Endodermal cell (in vitro differentiated cells): ENCODE measurements at regions not wholly inside any gene's neighbourhood (a gene's known extent, or its start where the extent isn't known, plus 50 kb on each side); places are given as distances from the start of the nearest gene placed in this dataset.
A peak's percentile ranks its signal among the peaks of the same experiment; 100 is the strongest.
"Not testable (repeated sequence)": the region's sequence is repeated elsewhere in the genome, so short reads cannot be mapped to it uniquely, and the experiment has no call there.

Experiments
- DNase-seq: peaks from one replicate; pipeline ENCODE4 v3.0.0-alpha.2; 2017
- H3K27ac ChIP-seq: 2 replicates; pipeline ENCODE4 v1.5.1; 2013; ENCODE audit warnings: mild to moderate bottlenecking, low read depth, low read length, moderate library complexity
- H3K27me3 ChIP-seq: 2 replicates; pipeline ENCODE4 v1.6.1; 2013; ENCODE audit warnings: mild to moderate bottlenecking, low read length, moderate library complexity; ENCODE audit not compliant: insufficient read depth, control insufficient read depth, poor library complexity, severe bottlenecking
- H3K36me3 ChIP-seq: 2 replicates; pipeline ENCODE4 v1.7.0; 2013; ENCODE audit warnings: mild to moderate bottlenecking, low read length, moderate library complexity; ENCODE audit not compliant: control insufficient read depth, insufficient read depth
- H3K4me1 ChIP-seq: one replicate; pipeline ENCODE4 v1.7.0; 2013; ENCODE audit warnings: low read length; ENCODE audit not compliant: control insufficient read depth, insufficient read depth
- H3K4me3 ChIP-seq: 2 replicates; pipeline ENCODE4 v1.5.1; 2013; ENCODE audit warnings: mild to moderate bottlenecking, low read length, moderate library complexity
- H3K9ac ChIP-seq: 2 replicates; pipeline ENCODE4 v1.6.1; 2013; ENCODE audit warnings: mild to moderate bottlenecking, low read length, moderate library complexity; ENCODE audit not compliant: poor library complexity, severe bottlenecking; ENCODE audit errors: extremely low read depth
- H3K9me3 ChIP-seq: 2 replicates; pipeline ENCODE4 v1.6.1; 2013; ENCODE audit warnings: mild to moderate bottlenecking, low read length, moderate library complexity; ENCODE audit not compliant: control insufficient read depth
- H3K27ac Mint-ChIP-seq: 2 replicates; pipeline ENCODE4 v1.8.0; 2020; ENCODE audit warnings: mixed read lengths
- H3K27me3 Mint-ChIP-seq: 2 replicates; pipeline ENCODE4 v1.8.0; 2021; ENCODE audit warnings: mild to moderate bottlenecking, mixed read lengths; ENCODE audit not compliant: insufficient read depth
- H3K36me3 Mint-ChIP-seq: 2 replicates; pipeline ENCODE4 v1.8.0; 2020; ENCODE audit warnings: low read depth, mixed read lengths
- H3K4me1 Mint-ChIP-seq: 2 replicates; pipeline ENCODE4 v1.8.0; 2020; ENCODE audit warnings: mixed read lengths
- H3K4me3 Mint-ChIP-seq: 2 replicates; pipeline ENCODE4 v1.8.0; 2020; ENCODE audit warnings: mild to moderate bottlenecking, moderate library complexity, mixed read lengths
- H3K9me3 Mint-ChIP-seq: 2 replicates; pipeline ENCODE4 v1.8.0; 2020; ENCODE audit warnings: mild to moderate bottlenecking, mixed read lengths
- CTCF ChIP-seq: fragments of 200-600 bp; sonication (generic); conservative IDR thresholded peaks from 2 replicates; pipeline ENCODE4 v1.5.0; 2021; ENCODE audit warnings: antibody characterized with exemption, mild to moderate bottlenecking
- WGBS, 2 experiments: methylation state at CpG; one replicate each; pipeline versions ENCODE4 v1.1.5 to v1.1.7; 2013; ENCODE audit warnings: missing lambda C conversion rate in 2 of 2, mixed read lengths in 1 of 2; ENCODE audit not compliant: insufficient coverage in 1 of 2, insufficient read length in 1 of 2; 5-methylcytosine and 5-hydroxymethylcytosine counted together

GRCh38 chr3:82627733-82628132 lies 866.3 kb upstream of the GBE1 start:
- no peaks in the 10 kb centered on the region for H3K36me3 ChIP-seq
- no peak for TF ChIP-seq CTCF
- WGBS, 2 experiments, result 88 to 90% methylated on average over 1 to 4 of the region's 5 CpGs
- H3K27me3 Mint-ChIP-seq, result no peaks in the 10 kb centered on the region
- H3K9ac ChIP-seq, result no peak overlapping the region
- no peak overlapping the region for H3K27ac ChIP-seq
- H3K4me1 ChIP-seq, result no peaks in the 10 kb centered on the region
- no peak overlapping the region for H3K4me3 ChIP-seq
- peaks cover 4% of the 10 kb centered on the region for H3K9me3 ChIP-seq
- H3K9me3 Mint-ChIP-seq, result peaks cover 13% of the 10 kb centered on the region
- no peak overlapping the region for H3K27ac Mint-ChIP-seq
- DNase-seq, result no peak
- no peaks in the 10 kb centered on the region for H3K4me1 Mint-ChIP-seq
- H3K36me3 Mint-ChIP-seq, result no peaks in the 10 kb centered on the region
- no peaks in the 10 kb centered on the region for H3K27me3 ChIP-seq
- no peak overlapping the region for H3K4me3 Mint-ChIP-seq

- H3K9ac ChIP-seq, H3K36me3 Mint-ChIP-seq, H3K27me3 ChIP-seq, H3K9me3 ChIP-seq, H3K36me3 ChIP-seq, H3K27me3 Mint-ChIP-seq, H3K4me1 ChIP-seq, H3K27ac Mint-ChIP-seq, H3K4me3 Mint-ChIP-seq, H3K4me3 ChIP-seq, H3K4me1 Mint-ChIP-seq, H3K27ac ChIP-seq: not testable (repeated sequence)
- 93 to 94% methylated on average over 3 of the region's 3 CpGs for WGBS, 2 experiments
- peak; percentile 66 for DNase-seq
- H3K9me3 Mint-ChIP-seq, result peaks cover 35% of the 10 kb centered on the region
These were observed 859.3 kb upstream of the GBE1 start for GRCh38 chr3:82620744-82621143.

GRCh38 chr3:82618594-82618993 lies 857.1 kb upstream of the GBE1 start:
- Histone ChIP-seq H3K9me3 (peaks cover 4% of the 10 kb centered on the region), H3K27me3 (no peaks in the 10 kb centered on the region), H3K4me1 (no peaks in the 10 kb centered on the region), H3K4me3 (no peak overlapping the region), H3K36me3 (no peaks in the 10 kb centered on the region), H3K9ac (no peak overlapping the region), H3K27ac (no peak overlapping the region)
- H3K9me3 Mint-ChIP-seq, result peaks cover 30% of the 10 kb centered on the region
- H3K4me3 Mint-ChIP-seq, result no peak overlapping the region
- no peak for TF ChIP-seq CTCF
- no peaks in the 10 kb centered on the region for H3K27me3 Mint-ChIP-seq
- no peaks in the 10 kb centered on the region for H3K4me1 Mint-ChIP-seq
- no peak for DNase-seq
- H3K36me3 Mint-ChIP-seq, result peaks cover 4% of the 10 kb centered on the region
- no peak overlapping the region for H3K27ac Mint-ChIP-seq

- Histone ChIP-seq H3K27ac (no peak overlapping the region), H3K4me1 (no peaks in the 10 kb centered on the region), H3K9me3 (no peaks in the 10 kb centered on the region), H3K36me3 (no peaks in the 10 kb centered on the region), H3K9ac (no peak overlapping the region), H3K27me3 (no peaks in the 10 kb centered on the region), H3K4me3 (no peak overlapping the region)
- WGBS, 2 experiments, result 83% methylated on average over 1 of the region's 1 CpG; no CpG with 5 or more reads in 1 of the 2 experiments
- no peak overlapping the region for H3K27ac Mint-ChIP-seq
- H3K4me3 Mint-ChIP-seq, result no peak overlapping the region
- no peak for DNase-seq
- no peaks in the 10 kb centered on the region for H3K27me3 Mint-ChIP-seq
- no peaks in the 10 kb centered on the region for H3K36me3 Mint-ChIP-seq
- peaks cover 8% of the 10 kb centered on the region for H3K9me3 Mint-ChIP-seq
- H3K4me1 Mint-ChIP-seq, result no peaks in the 10 kb centered on the region
- TF ChIP-seq CTCF, result no peak
These were observed 848.8 kb upstream of the GBE1 start for GRCh38 chr3:82610236-82610635.
